C1 segment of cervical spinal cord (tissue), 14 donors: ENCODE measurements at regions not wholly inside any gene's neighbourhood (a gene's known extent, or its start where the extent isn't known, plus 50 kb on each side); places are given as distances from the start of the nearest gene placed in this dataset.
"Not testable (repeated sequence)": the region's sequence is repeated elsewhere in the genome, so short reads cannot be mapped to it uniquely, and the experiment has no call there.

ENCODE experiments used
- DNase-seq, 14 donors: peaks; one replicate each; lab custom pipeline; 2025; lab: John Stamatoyannopoulos, UW

DNA sequence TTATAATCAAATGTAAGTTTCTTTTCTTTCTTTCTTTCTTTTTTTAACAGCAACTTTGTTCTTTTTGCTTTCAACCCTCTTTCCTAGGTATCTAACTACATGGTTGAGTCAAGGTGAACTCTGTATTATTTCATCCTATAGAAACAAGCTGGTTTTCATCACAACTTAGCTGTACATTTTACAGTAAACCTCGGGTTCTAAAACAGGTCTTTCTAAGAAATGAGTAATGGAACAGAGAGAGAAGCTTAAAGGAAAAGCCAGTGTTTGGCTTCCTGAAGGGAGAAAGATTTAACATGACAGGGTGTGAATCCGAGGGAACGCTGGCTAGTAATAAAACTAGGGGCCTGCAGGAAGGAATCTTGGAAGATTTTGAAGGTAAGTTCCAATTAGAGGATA, 143.4 kb upstream of the ITGB1 start:
- no peak for DNase-seq

DNA sequence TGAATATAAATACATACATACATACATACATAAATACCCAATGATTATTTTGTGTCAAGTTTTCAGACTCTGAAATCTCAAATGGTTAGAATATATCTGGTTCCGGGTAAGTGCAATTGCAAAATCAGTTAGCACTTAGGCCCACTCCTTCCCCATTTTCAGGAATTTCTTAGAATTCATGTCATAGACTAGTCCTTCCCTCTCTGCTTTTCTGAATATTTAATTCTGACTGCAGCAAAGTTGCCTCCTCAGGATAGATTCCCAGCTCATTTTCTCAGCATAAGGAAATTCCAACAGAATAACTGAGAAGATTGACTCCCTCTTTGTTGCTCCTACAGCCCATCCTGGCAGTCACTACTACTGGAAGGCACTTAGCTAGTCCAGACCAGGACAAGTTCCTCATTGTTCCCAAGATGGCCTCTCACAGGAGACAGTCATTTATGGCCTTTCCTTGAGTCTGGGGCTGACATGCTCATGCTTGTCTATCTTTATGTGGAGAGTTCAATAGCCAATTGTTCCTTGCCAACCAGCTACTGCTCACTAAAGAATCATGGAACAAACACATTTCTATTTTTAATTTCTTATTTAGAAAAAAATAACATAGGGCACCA, 142.9 kb upstream of the ITGB1 start:
- no peak for DNase-seq

DNA sequence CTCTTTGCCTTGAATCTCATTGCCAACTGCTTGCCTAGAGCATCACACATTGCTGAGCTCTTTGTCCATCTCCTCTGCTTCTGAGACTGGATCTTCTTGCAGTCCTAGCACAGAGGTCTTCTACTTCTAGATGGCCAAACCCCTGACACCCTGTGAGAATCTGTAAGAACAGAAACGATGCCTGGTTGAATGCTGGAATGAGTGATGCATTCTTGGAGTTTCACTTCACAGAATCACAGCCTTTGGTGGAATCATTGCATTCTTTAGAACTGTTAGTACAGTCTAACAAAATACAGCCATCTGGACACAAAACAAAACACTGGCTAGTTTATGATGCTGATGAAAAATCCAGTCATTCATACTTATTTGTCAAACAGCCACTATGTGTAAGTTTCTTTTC, 141.7 kb upstream of the ITGB1 start:
- DNase-seq = no peak

DNA sequence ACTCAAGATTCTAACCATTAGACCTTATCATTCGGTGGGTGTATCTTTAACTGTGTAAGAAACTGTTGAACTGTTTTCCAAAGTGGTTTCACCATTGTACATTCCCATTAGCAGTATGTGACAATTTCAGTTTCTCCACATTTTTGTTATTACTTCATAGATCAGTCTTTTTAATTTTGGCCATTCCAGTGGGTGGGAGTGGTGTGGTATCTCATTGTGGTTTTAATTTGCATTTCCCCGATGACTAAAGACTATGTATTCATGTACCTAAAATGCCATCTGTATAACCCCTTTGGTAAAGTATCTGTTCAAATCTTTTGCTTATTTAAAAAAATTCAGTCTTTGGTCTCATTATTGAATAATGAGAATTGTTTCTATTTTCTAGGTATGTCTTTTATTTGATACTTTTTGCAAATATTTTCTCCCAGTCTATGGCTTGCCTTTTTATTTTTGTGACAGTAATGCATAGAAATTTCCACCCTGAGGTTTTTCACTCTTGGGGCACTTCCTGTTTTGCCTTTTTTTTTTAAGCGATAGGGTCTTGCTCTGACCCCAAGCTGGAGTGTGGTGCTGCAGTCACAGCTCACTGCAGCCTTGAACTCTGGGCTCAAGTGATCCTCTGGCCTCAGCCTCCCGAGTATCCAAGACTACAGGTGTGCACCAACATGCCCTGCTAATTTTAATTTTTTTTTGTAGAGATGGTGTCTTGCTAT, 141.1 kb upstream of the ITGB1 start:
- no peak for DNase-seq

DNA sequence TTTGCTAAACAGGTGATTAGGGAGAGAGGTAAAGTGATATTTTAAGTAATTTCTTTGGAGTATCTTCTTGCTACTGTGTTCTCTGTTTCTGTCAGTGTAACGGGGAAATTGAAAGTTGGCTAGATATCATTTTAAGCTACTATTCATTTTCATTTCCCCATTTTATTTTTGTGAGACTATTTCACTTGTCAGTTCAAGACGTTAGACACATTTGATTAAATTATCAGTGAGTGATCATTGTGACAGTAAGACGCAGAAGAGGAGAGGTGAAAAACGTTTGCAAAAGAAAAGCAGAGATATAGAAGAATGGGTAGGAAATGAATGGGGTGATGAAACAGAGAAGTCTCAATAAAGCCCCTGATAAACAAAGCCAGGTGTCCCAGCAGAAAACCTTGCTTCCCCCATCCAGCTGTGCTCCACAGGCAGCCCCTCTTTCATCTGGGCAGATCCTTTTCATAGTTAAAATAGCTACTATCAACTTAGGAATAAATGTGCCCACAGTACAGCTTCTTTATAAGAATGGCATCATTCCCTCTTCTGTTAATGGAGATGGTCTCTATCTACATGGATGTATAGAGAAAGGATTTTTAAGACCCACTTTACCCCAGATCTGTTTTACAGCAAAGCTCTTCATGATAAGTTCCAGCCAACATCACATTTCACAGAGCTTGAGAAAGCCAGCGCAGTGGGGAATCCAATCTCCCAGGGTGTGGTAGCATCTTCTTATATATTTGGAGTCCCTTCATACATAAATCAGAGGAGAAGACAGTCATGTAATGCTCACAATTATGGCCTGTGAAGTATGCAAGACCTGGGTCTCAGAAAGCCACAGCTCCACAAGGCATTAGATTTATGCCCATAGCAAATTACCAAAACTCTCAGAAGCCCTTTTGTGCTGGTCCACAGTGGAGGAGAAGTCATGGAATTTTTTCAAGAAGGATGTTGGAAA, 138.1 kb upstream of the ITGB1 start:
- no peak for DNase-seq

DNA sequence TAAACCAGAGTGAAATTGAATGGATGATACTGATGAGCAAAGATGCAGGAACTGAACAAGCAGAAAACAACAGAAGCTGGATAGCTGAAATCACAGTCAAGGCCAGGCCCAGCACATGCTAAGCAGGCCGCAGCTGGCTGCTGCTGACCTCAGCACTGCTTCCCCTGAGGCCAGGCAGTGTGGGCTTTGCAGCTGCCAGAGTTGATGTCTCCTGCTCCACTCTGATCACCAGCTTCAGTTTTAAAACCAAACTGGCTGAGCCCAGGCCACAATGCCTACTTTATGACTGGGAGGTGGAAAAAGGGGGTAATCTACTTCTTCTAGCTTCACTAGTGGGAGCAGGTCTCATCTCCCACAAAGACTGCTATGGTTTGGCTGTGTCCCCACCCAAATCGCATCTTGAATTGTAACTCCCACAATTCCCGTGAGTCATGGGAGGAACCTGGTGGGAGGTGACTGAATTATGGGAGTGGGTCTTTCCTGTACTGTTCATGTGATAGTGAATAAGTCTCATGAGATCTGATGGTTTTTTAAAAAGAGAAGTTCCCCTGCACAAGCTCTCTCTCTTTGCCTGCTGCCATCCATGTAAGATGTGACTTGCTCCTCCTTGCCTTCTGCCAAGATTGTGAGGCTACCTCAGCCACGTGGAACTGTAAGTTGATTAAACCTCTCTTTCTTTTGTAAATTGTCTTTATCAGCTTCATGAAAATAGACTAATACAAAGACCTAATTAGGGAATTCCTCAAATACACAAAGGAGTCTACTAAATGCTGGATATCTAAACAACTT, 136.4 kb upstream of the ITGB1 start:
- no peak for DNase-seq

DNA sequence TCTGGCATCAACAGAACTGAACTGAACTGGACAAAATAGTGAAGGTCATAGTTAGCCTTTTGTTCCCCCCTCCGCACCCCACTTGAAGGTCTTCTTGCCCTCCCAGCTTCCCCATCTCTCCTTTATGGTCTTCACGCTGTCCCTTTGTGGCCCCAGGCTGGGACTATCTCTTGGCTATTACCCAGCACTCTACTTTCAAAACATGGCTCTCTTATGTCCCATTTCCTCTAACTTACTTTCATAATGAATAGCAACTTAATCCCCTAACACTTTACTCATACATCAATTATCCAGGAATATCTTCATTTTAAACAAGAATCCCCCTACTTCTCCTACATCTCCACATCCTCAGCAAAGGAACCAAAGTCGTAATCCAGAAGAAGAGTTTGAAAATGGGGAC, 135.3 kb upstream of the ITGB1 start:
- DNase-seq = no peak

DNA sequence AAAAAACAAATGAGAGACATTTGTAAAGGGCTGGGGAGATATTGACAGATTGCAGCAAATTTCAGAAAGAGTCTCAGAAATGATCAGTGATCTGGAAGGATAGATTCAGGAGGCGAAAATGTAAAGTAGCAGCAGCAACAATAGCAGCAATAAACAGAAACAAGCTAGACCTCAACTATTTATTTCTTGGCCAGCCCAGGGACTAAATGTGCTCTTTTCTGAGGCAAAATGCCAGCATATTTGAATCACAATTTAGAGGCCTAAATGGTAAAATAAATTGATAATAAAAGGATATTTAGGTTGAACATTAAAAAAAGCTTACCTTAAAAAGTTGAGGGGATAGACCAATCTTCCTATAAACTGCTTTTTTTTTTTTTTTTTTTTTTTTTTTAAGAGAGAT, 134.6 kb upstream of the ITGB1 start:
- DNase-seq = no peak

DNA sequence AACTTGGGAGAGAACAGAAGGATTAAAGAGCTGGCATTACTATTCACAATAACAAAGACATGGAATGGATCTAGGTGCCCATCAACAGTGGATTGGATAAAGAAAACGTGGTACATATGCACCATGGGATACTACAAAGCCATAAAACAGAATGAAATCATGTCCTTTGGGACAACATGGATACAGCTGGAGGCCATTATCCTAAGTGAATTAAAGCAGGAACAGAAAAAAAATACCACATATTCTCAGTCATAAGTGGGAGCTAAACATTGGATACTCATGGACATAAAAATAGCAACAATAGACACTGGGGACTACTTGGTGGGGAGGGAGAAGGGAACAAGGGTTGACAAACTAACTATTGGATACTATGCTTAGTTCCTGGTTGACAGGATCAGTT, 133.2 kb upstream of the ITGB1 start:
- DNase-seq = no peak

DNA sequence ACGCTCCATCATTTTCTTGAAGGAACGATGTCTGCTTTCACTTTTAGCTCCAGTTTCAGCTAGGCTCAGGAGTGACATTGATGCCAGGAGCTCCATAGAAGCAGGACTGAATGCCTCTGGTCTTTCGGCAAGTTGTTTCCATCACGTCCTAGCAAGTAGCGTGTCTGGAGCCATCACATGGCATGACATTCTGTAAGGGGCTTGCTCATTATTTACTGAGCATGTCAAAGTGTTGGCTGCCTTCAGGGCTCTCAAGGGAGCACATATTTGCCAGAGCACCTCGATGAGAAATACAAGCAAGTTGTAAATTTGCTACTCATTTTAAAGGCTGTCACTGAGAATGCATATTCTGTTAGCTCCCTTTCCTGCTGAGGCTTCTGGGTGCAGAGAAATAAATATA, 131.0 kb upstream of the ITGB1 start:
- no peak for DNase-seq

DNA sequence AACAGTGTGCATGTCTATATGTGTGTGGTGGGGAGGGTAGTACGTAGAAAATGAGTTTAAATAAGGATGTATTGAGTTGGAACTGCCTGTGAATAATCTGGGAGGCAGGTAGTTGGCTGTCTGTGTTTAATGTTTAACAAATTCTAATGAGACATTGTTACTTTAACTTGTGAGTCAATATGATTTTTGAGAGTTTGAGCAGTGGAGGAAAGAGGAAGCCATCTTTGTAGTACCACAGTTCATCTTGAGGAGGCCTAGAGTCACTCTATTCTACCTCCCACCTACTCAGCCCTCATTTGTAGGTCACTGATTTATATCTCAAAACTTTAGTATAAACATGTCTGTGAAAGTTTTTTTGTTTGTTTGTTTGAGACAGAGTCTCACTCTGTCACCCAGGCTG, 129.9 kb upstream of the ITGB1 start:
- no peak for DNase-seq

DNA sequence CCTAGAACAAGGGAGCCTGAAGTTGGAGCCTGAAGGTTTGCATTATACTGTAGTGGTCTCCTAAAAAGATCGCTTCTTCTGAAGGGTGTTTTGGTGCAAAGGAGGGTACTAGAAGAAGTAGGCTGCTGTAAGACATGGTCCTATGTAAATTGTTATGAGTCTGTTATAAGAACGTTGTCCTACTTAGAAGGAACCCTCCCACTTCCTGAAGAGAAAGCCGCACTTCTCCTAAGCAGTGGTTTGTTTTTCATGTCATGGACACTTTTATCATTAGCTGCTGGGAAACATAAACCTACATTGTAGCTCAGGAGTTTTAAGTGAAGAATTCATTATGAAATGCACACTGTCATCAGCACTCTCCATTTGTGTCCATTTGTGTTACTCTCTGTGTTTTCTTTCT, 129.1 kb upstream of the ITGB1 start:
- no peak for DNase-seq

DNA sequence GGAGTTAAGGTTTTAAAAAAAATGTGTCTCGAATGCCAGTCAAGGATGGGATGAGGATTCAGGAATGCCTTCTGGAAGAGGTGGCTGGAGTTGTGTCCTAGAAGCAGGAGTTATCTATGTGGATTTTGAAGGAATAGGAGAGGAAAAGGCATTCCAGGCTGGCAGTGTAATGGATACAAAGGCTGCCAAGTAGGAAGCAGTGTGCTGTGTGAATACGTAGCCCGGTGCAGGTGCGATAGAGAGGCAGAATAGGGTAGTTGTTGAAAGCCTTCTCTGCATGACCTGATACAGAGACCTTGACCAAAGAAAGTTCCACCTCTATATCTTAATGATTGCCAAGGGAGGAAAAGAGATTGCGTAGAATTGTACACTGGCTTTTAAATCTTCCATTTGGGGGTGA, 128.1 kb upstream of the ITGB1 start:
- no peak for DNase-seq

DNA sequence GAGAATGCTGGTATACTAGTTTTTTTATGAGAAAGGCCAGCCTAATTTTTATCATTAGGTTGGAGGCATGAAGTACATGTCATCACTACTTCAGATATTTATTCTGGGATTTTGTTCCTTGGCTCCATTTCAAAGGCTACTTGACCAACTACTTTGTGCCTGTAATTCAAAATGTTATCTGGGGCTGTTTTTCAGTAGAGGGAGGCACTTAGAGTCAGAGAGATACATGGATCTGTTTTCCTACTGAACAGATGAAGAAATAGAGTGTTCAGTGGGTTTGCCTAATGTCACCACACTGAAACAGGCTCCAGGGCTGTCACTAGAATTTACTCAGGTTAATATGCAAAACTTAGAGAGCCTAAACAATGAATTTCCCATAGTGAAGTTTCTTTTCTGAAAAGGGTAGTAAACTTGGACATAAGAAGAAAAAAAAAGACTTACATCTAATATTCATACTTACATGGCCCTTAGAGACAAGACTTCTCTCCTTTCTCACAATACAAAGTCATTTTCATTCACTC, 127.3 kb upstream of the ITGB1 start:
- no peak for DNase-seq

DNA sequence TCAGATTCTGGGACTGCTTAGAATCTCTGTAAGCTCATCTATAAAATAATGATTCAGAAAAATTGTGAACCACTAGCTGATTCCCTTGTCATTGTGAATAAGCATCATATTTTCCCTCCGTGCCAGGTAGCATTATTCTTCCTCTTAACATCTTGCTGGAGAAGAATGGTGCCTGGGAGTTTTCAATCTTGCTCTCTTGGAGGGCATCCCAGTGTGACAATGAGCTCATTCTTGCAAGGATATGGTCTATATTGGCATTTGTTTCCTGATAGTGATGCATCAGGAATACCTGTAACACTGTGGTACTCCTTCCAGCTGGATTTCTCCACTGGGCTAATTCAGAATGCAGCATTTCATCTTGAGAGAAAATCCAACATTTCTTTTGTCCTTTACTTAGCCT, 126.4 kb upstream of the ITGB1 start:
- no peak for DNase-seq

DNA sequence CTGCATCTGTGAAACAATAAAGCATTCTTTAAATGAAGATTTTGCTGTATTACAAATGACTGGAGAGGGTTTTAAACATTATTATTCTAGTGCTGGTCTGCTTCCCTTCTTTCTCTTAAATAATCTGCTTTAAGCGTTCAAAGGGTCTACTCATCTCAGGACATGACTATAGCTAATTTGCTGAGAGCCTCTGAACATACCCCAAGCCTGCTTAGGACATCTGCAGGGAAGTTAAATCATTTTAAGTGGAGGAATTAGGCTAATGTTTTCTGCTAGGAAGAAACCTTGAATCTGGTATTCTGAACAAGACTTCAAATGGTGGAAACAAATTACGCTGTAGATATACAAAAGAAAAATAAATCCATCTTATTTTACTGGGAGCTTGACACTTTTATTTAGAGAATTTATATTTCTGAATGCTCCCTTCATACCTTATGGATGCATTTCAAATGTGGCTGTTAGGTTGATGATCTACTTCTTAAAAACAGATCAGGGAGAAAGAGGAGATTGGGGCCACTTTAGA, 124.4 kb upstream of the ITGB1 start:
- DNase-seq = no peak

DNA sequence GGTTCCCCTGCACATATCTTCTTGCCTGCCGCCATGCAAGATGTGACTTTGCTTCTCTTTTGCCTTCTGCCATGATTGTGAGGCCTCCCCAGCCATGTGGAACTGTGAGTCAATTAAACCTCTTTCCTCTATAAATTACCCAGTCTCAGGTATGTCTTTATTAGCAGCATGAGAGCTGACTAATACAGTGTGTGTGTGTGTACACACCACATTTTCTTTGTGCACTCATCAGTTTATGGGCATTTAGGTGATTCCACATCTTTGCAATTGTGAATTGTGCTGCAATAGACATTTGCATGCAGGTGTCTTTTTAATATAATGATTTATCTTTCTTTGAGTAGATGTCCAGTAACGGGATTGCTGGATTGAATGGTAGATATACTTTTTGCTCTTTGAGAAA, 122.4 kb upstream of the ITGB1 start:
- not testable (repeated sequence) for DNase-seq

DNA sequence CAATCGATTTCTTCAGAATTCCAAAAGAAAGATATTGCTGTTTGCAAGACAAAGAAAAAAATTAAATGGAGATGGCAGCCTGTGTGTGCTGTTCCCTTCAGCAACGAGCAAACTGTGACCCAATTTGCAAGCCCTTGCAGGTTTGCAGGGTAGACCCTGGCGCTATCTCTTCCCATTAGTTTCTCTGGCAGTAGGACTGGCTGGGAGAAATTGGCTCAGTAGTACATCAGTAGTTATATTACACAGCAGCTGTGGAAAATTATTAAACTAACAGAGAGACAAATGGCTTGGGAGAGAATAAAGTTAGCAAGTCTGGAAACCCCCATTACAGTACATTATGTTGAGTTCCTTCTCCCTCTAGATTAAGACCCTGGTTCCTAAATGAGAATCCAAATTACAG, 116.4 kb upstream of the ITGB1 start:
- DNase-seq = no peak

DNA sequence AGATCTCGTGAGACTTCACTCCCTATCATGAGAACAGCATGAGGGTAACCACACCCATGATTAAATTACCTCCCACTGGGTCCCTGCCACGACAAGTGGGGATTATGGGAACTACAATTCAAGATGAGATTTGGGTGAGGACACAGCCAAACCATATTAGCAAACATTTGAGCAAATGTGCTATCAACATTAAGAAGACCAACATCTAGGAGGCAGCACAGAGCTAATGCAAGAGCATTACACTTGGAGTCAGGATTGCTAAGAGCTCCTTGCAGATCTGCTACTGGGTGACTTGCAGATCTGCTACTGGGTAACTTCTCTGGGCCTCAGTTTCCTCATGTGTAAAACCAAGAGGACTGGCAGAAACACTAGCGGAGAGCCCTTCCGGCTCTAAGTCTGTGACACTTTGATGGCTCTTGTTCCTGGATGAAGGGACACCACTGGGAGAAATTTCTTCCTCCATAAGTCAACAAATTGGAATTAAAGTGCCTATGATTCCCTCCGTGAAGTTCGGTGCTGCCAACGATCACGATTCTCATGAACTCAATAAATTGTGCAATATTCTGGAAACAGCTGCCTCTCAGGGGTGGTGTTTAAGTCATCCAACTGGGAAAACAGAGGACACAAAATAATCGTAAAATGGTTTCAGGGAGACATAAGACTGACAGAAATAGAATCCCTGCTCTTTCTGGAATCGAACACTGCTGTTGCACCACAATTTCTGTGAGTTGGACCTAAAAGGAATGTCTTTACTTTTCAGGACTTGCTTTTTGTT, 115.8 kb upstream of the ITGB1 start:
- DNase-seq = no peak

DNA sequence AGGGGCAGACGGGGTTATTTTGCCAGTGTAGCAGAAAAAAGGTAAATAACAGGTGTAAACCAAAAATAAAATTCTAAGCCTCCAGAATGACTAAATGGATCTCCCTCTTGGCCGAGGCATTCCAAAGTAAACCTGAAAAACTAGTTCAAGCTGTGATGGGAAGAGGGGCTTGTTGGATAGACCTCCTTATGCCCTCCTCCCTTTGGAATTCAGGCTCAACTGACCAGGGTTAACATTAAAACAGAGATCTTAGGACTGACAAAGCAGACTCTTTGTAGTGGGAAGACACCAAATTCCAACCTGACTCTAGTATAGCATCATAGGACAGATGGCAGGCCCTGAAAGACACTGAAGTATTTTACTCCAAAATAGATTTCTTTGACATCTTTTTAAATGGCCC, 113.8 kb upstream of the ITGB1 start:
- no peak for DNase-seq

DNA sequence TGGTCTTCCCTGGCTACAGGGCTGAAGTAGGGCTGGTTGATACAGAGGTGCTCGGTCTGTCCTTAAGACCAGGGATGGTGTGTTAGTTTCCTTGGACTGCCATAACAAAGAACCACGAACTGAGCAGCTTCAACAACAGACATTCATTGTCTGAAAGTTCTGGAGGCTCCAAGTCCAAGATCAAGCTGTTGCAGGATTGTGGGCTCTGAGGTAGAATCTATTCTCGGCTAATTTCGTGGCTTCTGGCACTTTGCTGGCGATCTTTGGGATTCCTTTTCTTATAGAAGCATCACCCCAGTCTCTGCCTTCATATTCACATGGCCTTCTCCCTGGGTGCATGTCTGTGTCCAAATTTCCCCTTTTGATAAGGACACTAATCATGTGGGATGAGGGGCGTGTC, 112.1 kb upstream of the ITGB1 start:
- no peak for DNase-seq
